HepG2 (cell line): ENCODE measurements at regions not wholly inside any gene's neighbourhood (a gene's known extent, or its start where the extent isn't known, plus 50 kb on each side); places are given as distances from the start of the nearest gene placed in this dataset.

ENCODE experiments used
- ATAC-seq: fragments of 200-7000 bp; cut with Tn5 transposase; 3 replicates; pipeline ENCODE4 v1.9.1; 2020; ENCODE audit warnings: mild to moderate bottlenecking, moderate library complexity
- BruUV-seq: library from RNA; stranded (reverse); fragments of 400-500 nt; replicated peaks from 2 replicates; lab custom pipeline; 2021; lab: Mats Ljungman, UMichigan
- CTCF ChIA-PET: fragments of 300-600 bp; formaldehyde crosslinking; extraction: SDS; loops from one replicate; lab custom pipeline; 2021; ENCODE audit warnings: low total read pairs, inconsistent platforms, low intra/inter-chr PET ratio; lab: Yijun Ruan, JAX
- POLR2A ChIA-PET: fragments of 350-600 bp; sonication (Branson Sonifier 250); formaldehyde crosslinking; loops from one replicate; lab custom pipeline; 2020; ENCODE audit warnings: antibody characterized with exemption, inconsistent platforms; lab: Yijun Ruan, JAX
- DNase-seq: peaks from one replicate; pipeline ENCODE4 v3.0.0-alpha.2; 2015; ENCODE audit warnings: low spot score
- FAIRE-seq: peaks from 3 replicates; lab custom pipeline; 2011; peaks lifted over from hg19 to GRCh38; lab: Jason Lieb, UNC
- H2AFZ ChIP-seq: one replicate; pipeline ENCODE4 v1.6.1; 2011; ENCODE audit warnings: low read length, inconsistent platforms
- H3K27ac ChIP-seq: fragments of 300-600 bp; 3 replicates; pipeline ENCODE4 v1.8.0; 2011; ENCODE audit warnings: mixed run types, mild to moderate bottlenecking, mixed read lengths, low read length, inconsistent platforms; ENCODE audit not compliant: insufficient read depth; ENCODE audit errors: extremely low read length
- H3K27me3 ChIP-seq, 2 experiments: fragments of 200-600 bp in 1 of 2; 2 replicates in 1 of 2; 3 replicates in 1 of 2; pipeline versions ENCODE4 v1.6.0 to v1.8.0; 2011; ENCODE audit warnings: low read length in 2 of 2, mild to moderate bottlenecking in 2 of 2, moderate library complexity in 2 of 2, inconsistent platforms in 1 of 2; ENCODE audit not compliant: insufficient read depth in 2 of 2, control insufficient read depth in 1 of 2
- H3K36me3 ChIP-seq, 2 experiments: fragments of 200-600 bp in 1 of 2; replicated peaks in 1 of 2; 2 replicates in 1 of 2; 3 replicates in 1 of 2; pipeline versions ENCODE4 v1.5.1 to v1.8.0; 2011; ENCODE audit warnings: low read length in 2 of 2, inconsistent platforms in 1 of 2; ENCODE audit not compliant: insufficient read depth in 2 of 2, control insufficient read depth in 1 of 2
- H3K4me1 ChIP-seq: 2 replicates; pipeline ENCODE4 v1.5.1; 2012; ENCODE audit warnings: low read length, inconsistent platforms; ENCODE audit not compliant: insufficient read depth
- H3K4me2 ChIP-seq: 2 replicates; pipeline ENCODE4 v1.6.0; 2011; ENCODE audit warnings: low read depth, low read length, inconsistent platforms
- H3K4me3 ChIP-seq, 3 experiments: fragments of 200-600 bp in 1 of 3; sonication (generic), shearing (Covaris generic) in 1 of 3; replicated peaks in 1 of 3; 2 replicates each; pipeline ENCODE4 v1.5.1; 2011 to 2016; ENCODE audit warnings: low read length in 3 of 3, inconsistent platforms in 2 of 3, low read depth in 2 of 3, mild to moderate bottlenecking in 2 of 3, control low read depth in 1 of 3, mixed read lengths in 1 of 3; ENCODE audit not compliant: insufficient read depth in 1 of 3
- H3K79me2 ChIP-seq: one replicate; pipeline ENCODE4 v1.6.1; 2011; ENCODE audit warnings: low read length, inconsistent platforms; ENCODE audit not compliant: insufficient read depth
- H3K9ac ChIP-seq: 2 replicates; pipeline ENCODE4 v1.6.0; 2011; ENCODE audit warnings: mild to moderate bottlenecking, low read depth, low read length, inconsistent platforms; ENCODE audit not compliant: insufficient read depth
- H3K9me3 ChIP-seq: 2 replicates; pipeline ENCODE4 v1.5.1; 2012; ENCODE audit warnings: mild to moderate bottlenecking, low read length
- H4K20me1 ChIP-seq: 2 replicates; pipeline ENCODE4 v1.6.0; 2011; ENCODE audit warnings: inconsistent platforms, mild to moderate bottlenecking, low read length, moderate library complexity; ENCODE audit not compliant: insufficient read depth
- CBX5 ChIP-seq: sonication (generic); formaldehyde crosslinking; IDR thresholded peaks from 2 replicates; pipeline ENCODE4 v1.4.0; 2020; ENCODE audit warnings: missing genetic modification reagents, borderline replicate concordance
- MIER3 ChIP-seq: IDR thresholded peaks from 2 replicates; pipeline ENCODE4 v1.6.1; 2016; ENCODE audit warnings: missing compliant biosample characterization, borderline replicate concordance
- SMAD3 ChIP-seq: sonication (generic); formaldehyde crosslinking; IDR thresholded peaks from 2 replicates; pipeline ENCODE4 v1.4.0; 2020; ENCODE audit warnings: missing genetic modification reagents
- SRSF9 ChIP-seq: fragments of 200-400 bp; formaldehyde crosslinking; IDR thresholded peaks from 2 replicates; pipeline ENCODE4 v1.6.1; 2018; ENCODE audit warnings: borderline replicate concordance, mild to moderate bottlenecking, low read depth, low read length; ENCODE audit not compliant: insufficient read depth, poor library complexity, severe bottlenecking
- TBL1XR1 ChIP-seq: fragments of 150-350 bp; IDR thresholded peaks from 2 replicates; pipeline ENCODE4 v1.6.1; 2014; ENCODE audit warnings: borderline replicate concordance, low read length; ENCODE audit not compliant: partially characterized antibody
- ZBTB21 ChIP-seq: sonication (generic); formaldehyde crosslinking; IDR thresholded peaks from 2 replicates; pipeline ENCODE4 v1.4.0; 2020; ENCODE audit warnings: missing genetic modification reagents
- ZNF567 ChIP-seq: sonication (generic); formaldehyde crosslinking; IDR thresholded peaks from 2 replicates; pipeline ENCODE4 v1.8.1; 2023; ENCODE audit warnings: mild to moderate bottlenecking, missing genetic modification reagents, borderline replicate concordance
- ZSCAN21 ChIP-seq: sonication (generic); formaldehyde crosslinking; IDR thresholded peaks from 2 replicates; pipeline ENCODE4 v1.8.0; 2022; ENCODE audit warnings: mild to moderate bottlenecking, missing genetic modification reagents, moderate library complexity, borderline replicate concordance
- WGBS: methylation state at CpG from one replicate; pipeline ENCODE4 v1.1.6; 2017; ENCODE audit warnings: low lambda C conversion rate; 5-methylcytosine and 5-hydroxymethylcytosine counted together
- in situ Hi-C: cut with HindIII; loops from 2 replicates; pipeline ENCODE4 v1.10.0; 2017; ENCODE audit warnings: low pct_unique_long_range_greater_than_20kb; ENCODE audit not compliant: extremely low pct_ligation_motif_present
- intact Hi-C: fragments of 100-400 bp; cut with micrococcal nuclease; formaldehyde crosslinking; loops from one replicate; pipeline ENCODE4 v1.10.0; 2022; ENCODE audit not compliant: unreplicated experiment
- TF ChIP-seq, protein P1 (sequence below): sonication (generic); formaldehyde crosslinking; IDR thresholded peaks from 2 replicates; pipeline ENCODE4 v1.8.1; 2023; ENCODE audit warnings: mild to moderate bottlenecking, inconsistent platforms, moderate library complexity, missing genetic modification reagents, borderline replicate concordance
- TF ChIP-seq, protein P2 (sequence below): IDR thresholded peaks from 2 replicates; pipeline ENCODE4 v1.6.1; 2018; ENCODE audit warnings: missing genetic modification reagents
- TF ChIP-seq, protein P3 (sequence below): sonication (generic); formaldehyde crosslinking; IDR thresholded peaks from 2 replicates; pipeline ENCODE4 v1.8.1; 2023; ENCODE audit warnings: missing genetic modification reagents, inconsistent platforms, borderline replicate concordance
- TF ChIP-seq, protein P4 (sequence below): sonication (generic); formaldehyde crosslinking; IDR thresholded peaks from 2 replicates; pipeline ENCODE4 v1.4.0; 2020; ENCODE audit warnings: missing genetic modification reagents
- TF ChIP-seq, protein P5 (sequence below): sonication (generic); formaldehyde crosslinking; IDR thresholded peaks from 2 replicates; pipeline ENCODE4 v1.4.0; 2020; ENCODE audit warnings: missing genetic modification reagents
- TF ChIP-seq, protein P6 (sequence below), 2 experiments: fragments of 450-650 bp in 1 of 2; sonication (generic) in 1 of 2; formaldehyde crosslinking; IDR thresholded peaks; 2 replicates each; pipeline versions ENCODE4 v1.5.0 to v1.8.0; 2020 to 2022; ENCODE audit warnings: mild to moderate bottlenecking in 1 of 2, missing genetic modification reagents in 1 of 2
- TF ChIP-seq, protein P7 (sequence below): sonication (generic); formaldehyde crosslinking; IDR thresholded peaks from 2 replicates; pipeline ENCODE4 v1.8.1; 2023; ENCODE audit warnings: mild to moderate bottlenecking, missing genetic modification reagents, borderline replicate concordance

DNA sequence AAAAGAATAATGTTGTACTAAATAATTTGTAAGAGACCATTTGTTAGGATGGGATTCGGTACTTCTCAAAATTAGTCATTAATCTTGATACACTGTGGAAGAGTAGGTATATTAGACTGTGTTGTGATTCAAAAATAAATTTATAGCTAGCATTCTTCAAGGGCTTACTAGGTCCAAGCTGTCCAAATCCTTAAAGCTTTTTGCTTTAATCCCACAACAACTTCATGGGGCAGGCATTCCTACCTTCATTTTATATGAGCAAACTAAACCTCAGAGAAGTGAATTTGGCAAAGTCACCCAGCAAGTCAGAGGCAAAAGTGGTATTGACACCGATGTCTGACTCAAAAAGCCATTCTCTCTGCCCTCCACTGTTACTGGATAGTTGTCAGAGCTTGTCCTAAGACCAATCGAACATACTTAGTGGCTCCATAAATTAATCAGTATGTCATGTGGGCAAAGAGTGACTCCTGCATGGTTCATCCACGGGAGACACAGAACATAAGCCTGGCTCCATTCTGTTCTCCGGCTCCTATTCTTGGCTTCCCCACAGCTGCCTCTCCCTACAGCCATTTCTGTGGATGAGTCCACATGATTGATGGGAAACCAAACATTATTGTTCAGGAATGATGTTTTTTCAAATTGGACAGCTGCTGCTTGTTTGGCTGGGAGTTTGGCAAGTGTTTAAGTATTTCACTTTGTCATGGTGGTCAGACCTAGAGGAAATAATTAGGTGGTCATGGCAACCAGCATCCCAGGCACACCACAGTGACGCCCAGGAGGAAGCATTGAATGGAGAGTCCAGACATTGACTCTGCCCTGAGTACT lies 133.4 kb upstream of the FGGY start:
- FAIRE-seq = no peak
- Histone ChIP-seq H3K4me1 (no peaks in the 10 kb centered on the region), H4K20me1 (no peaks in the 10 kb centered on the region), H3K79me2 (no peaks in the 10 kb centered on the region), H3K27ac (no peak overlapping the region), H3K4me2 (no peak overlapping the region), H3K4me3 (no peak overlapping the region), H3K36me3 (no peaks in the 10 kb centered on the region), H3K9me3 (peaks cover under 1% of the 10 kb centered on the region; the same call in 1 of the 2 replicates), H3K9ac (no peak overlapping the region), H2AFZ (no peak overlapping the region), H3K27me3 (0 out of 5 replicates have a peak, but pooled peaks cover 0 to 1% of the 10 kb centered on the region in 2 experiments)
- WGBS = 26% methylated on average over 6 of the region's 6 CpGs
- POLR2A ChIA-PET = no interaction called here
- DNase-seq = no peak
- BruUV-seq = no TSS peak
- no peak for ATAC-seq
- in situ Hi-C loops = no loop called here
- CTCF ChIA-PET = no interaction called here
- intact Hi-C loops = no loop called here
- TF ChIP-seq, protein P1, sequence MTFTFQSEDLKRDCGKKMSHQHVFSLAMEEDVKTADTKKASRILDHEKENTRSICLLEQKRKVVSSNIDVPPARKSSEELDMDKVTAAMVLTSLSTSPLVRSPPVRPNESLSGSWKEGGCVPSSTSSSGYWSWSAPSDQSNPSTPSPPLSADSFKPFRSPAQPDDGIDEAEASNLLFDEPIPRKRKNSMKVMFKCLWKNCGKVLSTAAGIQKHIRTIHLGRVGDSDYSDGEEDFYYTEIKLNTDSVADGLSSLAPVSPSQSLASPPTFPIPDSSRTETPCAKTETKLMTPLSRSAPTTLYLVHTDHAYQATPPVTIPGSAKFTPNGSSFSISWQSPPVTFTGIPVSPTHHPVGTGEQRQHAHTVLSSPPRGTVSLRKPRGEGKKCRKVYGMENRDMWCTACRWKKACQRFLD = no peak
- TF ChIP-seq, protein P2, sequence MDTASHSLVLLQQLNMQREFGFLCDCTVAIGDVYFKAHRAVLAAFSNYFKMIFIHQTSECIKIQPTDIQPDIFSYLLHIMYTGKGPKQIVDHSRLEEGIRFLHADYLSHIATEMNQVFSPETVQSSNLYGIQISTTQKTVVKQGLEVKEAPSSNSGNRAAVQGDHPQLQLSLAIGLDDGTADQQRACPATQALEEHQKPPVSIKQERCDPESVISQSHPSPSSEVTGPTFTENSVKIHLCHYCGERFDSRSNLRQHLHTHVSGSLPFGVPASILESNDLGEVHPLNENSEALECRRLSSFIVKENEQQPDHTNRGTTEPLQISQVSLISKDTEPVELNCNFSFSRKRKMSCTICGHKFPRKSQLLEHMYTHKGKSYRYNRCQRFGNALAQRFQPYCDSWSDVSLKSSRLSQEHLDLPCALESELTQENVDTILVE = no peak
- TF ChIP-seq, protein P3, sequence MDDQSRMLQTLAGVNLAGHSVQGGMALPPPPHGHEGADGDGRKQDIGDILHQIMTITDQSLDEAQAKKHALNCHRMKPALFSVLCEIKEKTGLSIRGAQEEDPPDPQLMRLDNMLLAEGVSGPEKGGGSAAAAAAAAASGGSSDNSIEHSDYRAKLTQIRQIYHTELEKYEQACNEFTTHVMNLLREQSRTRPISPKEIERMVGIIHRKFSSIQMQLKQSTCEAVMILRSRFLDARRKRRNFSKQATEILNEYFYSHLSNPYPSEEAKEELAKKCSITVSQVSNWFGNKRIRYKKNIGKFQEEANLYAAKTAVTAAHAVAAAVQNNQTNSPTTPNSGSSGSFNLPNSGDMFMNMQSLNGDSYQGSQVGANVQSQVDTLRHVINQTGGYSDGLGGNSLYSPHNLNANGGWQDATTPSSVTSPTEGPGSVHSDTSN = no peak
- TF ChIP-seq ZSCAN21 (CRISPR knock-in tag) = no peak
- TF ChIP-seq, protein P4, sequence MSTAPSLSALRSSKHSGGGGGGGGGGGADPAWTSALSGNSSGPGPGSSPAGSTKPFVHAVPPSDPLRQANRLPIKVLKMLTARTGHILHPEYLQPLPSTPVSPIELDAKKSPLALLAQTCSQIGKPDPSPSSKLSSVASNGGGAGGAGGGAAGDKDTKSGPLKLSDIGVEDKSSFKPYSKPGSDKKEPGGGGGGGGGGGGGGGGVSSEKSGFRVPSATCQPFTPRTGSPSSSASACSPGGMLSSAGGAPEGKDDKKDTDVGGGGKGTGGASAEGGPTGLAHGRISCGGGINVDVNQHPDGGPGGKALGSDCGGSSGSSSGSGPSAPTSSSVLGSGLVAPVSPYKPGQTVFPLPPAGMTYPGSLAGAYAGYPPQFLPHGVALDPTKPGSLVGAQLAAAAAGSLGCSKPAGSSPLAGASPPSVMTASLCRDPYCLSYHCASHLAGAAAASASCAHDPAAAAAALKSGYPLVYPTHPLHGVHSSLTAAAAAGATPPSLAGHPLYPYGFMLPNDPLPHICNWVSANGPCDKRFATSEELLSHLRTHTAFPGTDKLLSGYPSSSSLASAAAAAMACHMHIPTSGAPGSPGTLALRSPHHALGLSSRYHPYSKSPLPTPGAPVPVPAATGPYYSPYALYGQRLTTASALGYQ (CRISPR knock-in tag) = no peak
- no peak for TF ChIP-seq TBL1XR1
- TF ChIP-seq ZBTB21 (CRISPR knock-in tag) = no peak
- TF ChIP-seq CBX5 (CRISPR knock-in tag) = no peak
- TF ChIP-seq MIER3 (CRISPR knock-in tag) = no peak
- TF ChIP-seq, protein P5, sequence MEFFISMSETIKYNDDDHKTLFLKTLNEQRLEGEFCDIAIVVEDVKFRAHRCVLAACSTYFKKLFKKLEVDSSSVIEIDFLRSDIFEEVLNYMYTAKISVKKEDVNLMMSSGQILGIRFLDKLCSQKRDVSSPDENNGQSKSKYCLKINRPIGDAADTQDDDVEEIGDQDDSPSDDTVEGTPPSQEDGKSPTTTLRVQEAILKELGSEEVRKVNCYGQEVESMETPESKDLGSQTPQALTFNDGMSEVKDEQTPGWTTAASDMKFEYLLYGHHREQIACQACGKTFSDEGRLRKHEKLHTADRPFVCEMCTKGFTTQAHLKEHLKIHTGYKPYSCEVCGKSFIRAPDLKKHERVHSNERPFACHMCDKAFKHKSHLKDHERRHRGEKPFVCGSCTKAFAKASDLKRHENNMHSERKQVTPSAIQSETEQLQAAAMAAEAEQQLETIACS (CRISPR knock-in tag) = no peak
- TF ChIP-seq, protein P6, sequence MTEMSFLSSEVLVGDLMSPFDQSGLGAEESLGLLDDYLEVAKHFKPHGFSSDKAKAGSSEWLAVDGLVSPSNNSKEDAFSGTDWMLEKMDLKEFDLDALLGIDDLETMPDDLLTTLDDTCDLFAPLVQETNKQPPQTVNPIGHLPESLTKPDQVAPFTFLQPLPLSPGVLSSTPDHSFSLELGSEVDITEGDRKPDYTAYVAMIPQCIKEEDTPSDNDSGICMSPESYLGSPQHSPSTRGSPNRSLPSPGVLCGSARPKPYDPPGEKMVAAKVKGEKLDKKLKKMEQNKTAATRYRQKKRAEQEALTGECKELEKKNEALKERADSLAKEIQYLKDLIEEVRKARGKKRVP (CRISPR knock-in tag; IDR thresholded peaks at IDR 0.05) = no peak
- no peak for TF ChIP-seq SRSF9
- no peak for TF ChIP-seq ZNF567 (CRISPR knock-in tag)
- TF ChIP-seq, protein P7, sequence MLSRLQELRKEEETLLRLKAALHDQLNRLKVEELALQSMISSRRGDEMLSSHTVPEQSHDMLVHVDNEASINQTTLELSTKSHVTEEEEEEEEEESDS (CRISPR knock-in tag) = no peak
- no peak for TF ChIP-seq SMAD3 (CRISPR knock-in tag)
